ENCODE measurements at regions not wholly inside any gene's neighbourhood (a gene's known extent, or its start where the extent isn't known, plus 50 kb on each side); places are given as distances from the start of the nearest gene placed in this dataset.

DNA sequence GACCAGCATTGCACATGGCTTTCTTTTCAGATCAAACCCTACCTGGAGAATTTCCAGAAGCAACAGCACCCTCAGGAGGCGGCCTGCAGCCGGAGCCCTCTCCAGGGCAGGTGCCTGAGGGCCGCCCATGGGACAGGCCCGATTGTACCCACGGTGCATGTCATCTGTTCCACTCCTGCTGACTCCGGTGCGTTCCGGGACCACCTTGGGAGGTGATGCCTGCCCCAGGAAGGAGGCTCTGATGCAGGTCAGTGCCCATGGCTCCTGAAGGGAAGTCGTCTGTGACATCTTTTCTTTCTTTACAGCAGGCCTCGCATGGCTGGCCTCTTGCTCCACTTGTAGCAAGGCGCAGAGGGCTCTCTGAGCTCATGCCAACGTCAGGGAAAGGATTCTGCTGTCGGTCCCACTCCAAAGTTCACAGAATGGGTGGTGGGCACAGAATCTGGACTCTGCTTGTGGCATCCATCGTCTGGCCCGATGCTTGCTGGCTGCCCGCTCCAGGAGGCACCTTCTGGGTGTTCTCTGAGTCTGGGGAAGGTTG, 160.7 kb upstream of the RTL1 start:
- TF ChIP-seq EZH2phosphoT487 (conservative IDR thresholded peaks at IDR 0.05; ENCODE audit: low read length): no peak
- TF ChIP-seq, protein P1, sequence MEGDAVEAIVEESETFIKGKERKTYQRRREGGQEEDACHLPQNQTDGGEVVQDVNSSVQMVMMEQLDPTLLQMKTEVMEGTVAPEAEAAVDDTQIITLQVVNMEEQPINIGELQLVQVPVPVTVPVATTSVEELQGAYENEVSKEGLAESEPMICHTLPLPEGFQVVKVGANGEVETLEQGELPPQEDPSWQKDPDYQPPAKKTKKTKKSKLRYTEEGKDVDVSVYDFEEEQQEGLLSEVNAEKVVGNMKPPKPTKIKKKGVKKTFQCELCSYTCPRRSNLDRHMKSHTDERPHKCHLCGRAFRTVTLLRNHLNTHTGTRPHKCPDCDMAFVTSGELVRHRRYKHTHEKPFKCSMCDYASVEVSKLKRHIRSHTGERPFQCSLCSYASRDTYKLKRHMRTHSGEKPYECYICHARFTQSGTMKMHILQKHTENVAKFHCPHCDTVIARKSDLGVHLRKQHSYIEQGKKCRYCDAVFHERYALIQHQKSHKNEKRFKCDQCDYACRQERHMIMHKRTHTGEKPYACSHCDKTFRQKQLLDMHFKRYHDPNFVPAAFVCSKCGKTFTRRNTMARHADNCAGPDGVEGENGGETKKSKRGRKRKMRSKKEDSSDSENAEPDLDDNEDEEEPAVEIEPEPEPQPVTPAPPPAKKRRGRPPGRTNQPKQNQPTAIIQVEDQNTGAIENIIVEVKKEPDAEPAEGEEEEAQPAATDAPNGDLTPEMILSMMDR (IDR thresholded peaks at IDR 0.05; ENCODE audit: insufficient read depth, low read length, poor library complexity, severe bottlenecking): no peak
- Histone ChIP-seq H3F3A (ENCODE audit: insufficient read depth) (no peaks in the 10 kb centered on the region), H2AFZ (ENCODE audit: low read depth, low read length, severe bottlenecking) (no peak overlapping the region), H3K9ac (ENCODE audit: low read length) (no peak overlapping the region), H3K4me3 (ENCODE audit: insufficient read depth, low read length, poor library complexity, severe bottlenecking) (no peak overlapping the region), H3K36me3 (ENCODE audit: low read length) (no peaks in the 10 kb centered on the region), H3K9me2 (replicated peaks; ENCODE audit: insufficient read depth, low read length) (no peaks in the 10 kb centered on the region), H4K20me1 (ENCODE audit: low read depth, low read length) (no peaks in the 10 kb centered on the region), H3K9me3 (ENCODE audit: insufficient read depth, low read length) (no peaks in the 10 kb centered on the region), H3K4me2 (ENCODE audit: low read depth, low read length, poor library complexity, severe bottlenecking) (no peak overlapping the region), H3K79me2 (ENCODE audit: insufficient read depth, low read length) (no peaks in the 10 kb centered on the region), H3K27me3 (ENCODE audit: low read length) (no peaks in the 10 kb centered on the region), H3K27ac (ENCODE audit: low read depth, low read length) (no peak overlapping the region)

DNA sequence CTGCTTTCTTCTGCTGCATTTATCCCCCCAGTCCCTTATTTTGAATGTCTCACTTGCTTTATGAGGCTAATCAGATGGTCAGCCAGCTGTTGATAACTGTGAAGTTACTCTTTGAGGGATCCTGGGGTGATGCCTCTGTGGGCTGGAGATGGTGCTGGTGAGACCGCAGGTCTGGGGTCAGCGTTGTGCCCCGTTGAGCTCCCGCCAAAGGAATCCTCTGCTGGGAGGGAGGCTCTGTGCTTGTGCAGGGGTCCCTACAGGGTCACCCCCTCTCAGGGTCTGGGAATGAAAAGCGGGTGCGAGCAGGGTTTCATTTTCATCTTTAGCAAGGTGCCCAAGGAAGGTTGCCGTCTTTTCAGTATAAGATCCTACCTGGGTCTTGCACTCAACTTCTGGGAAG, 161.2 kb upstream of the RTL1 start:
- Histone ChIP-seq H3K4me2 (ENCODE audit: low read depth, low read length, poor library complexity, severe bottlenecking) (no peak overlapping the region), H4K20me1 (ENCODE audit: low read depth, low read length) (no peaks in the 10 kb centered on the region), H3K27ac (ENCODE audit: low read depth, low read length) (no peak overlapping the region), H3K27me3 (ENCODE audit: low read length) (no peaks in the 10 kb centered on the region), H3K9me3 (ENCODE audit: insufficient read depth, low read length) (no peaks in the 10 kb centered on the region), H3F3A (ENCODE audit: insufficient read depth) (no peaks in the 10 kb centered on the region), H3K79me2 (ENCODE audit: insufficient read depth, low read length) (no peaks in the 10 kb centered on the region), H3K9ac (ENCODE audit: low read length) (no peak overlapping the region), H3K4me3 (ENCODE audit: insufficient read depth, low read length, poor library complexity, severe bottlenecking) (no peak overlapping the region), H2AFZ (ENCODE audit: low read depth, low read length, severe bottlenecking) (no peak overlapping the region), H3K9me2 (replicated peaks; ENCODE audit: insufficient read depth, low read length) (no peaks in the 10 kb centered on the region), H3K36me3 (ENCODE audit: low read length) (no peaks in the 10 kb centered on the region)
- TF ChIP-seq EZH2phosphoT487 (conservative IDR thresholded peaks at IDR 0.05; ENCODE audit: low read length): no peak
- TF ChIP-seq, protein P1 (IDR thresholded peaks at IDR 0.05; ENCODE audit: insufficient read depth, low read length, poor library complexity, severe bottlenecking): no peak

DNA sequence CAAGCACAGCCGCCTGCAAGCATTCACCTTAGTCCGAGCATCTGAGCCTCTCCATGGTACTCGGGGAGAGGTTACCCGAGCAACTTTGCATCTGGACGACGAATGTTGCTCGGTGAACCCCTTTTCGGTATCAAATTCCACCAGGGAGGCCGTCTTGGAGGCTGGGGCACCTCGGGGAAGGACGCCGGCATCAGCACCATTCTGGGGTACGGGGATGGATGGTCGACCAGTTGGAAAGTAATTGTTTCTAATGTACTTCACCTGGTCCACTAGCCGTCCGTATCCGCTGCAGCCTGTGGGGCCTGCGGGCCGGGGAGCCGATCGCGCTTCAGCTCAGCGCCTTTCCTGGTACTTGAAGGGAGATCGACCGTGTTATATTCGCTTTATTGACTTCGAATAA, 161.7 kb upstream of the RTL1 start:
- H3K9ac ChIP-seq (ENCODE audit: low read length): no peak overlapping the region
- H3K4me3 ChIP-seq (ENCODE audit: insufficient read depth, low read length, poor library complexity, severe bottlenecking): no peak overlapping the region
- H4K20me1 ChIP-seq (ENCODE audit: low read depth, low read length): no peaks in the 10 kb centered on the region
- H2AFZ ChIP-seq (ENCODE audit: low read depth, low read length, severe bottlenecking): no peak overlapping the region
- H3K27me3 ChIP-seq (ENCODE audit: low read length): no peaks in the 10 kb centered on the region
- H3K9me2 ChIP-seq (replicated peaks; ENCODE audit: insufficient read depth, low read length): no peaks in the 10 kb centered on the region
- no peaks in the 10 kb centered on the region for H3F3A ChIP-seq (ENCODE audit: insufficient read depth)
- TF ChIP-seq, protein P1 (IDR thresholded peaks at IDR 0.05; ENCODE audit: insufficient read depth, low read length, poor library complexity, severe bottlenecking): no peak
- TF ChIP-seq EZH2phosphoT487 (conservative IDR thresholded peaks at IDR 0.05; ENCODE audit: low read length): no peak
- H3K36me3 ChIP-seq (ENCODE audit: low read length): no peaks in the 10 kb centered on the region
- H3K79me2 ChIP-seq (ENCODE audit: insufficient read depth, low read length): no peaks in the 10 kb centered on the region
- no peak overlapping the region for H3K4me2 ChIP-seq (ENCODE audit: low read depth, low read length, poor library complexity, severe bottlenecking)
- no peaks in the 10 kb centered on the region for H3K9me3 ChIP-seq (ENCODE audit: insufficient read depth, low read length)
- H3K27ac ChIP-seq (ENCODE audit: low read depth, low read length): no peak overlapping the region
